Ovary (tissue), 3 donors: ENCODE measurements at regions not wholly inside any gene's neighbourhood (a gene's known extent, or its start where the extent isn't known, plus 50 kb on each side); places are given as distances from the start of the nearest gene placed in this dataset.

ENCODE experiments used
- CTCF ChIP-seq, 3 donors: fragments of 450-650 bp in 2 of 3; fragments of 200-600 bp in 1 of 3; IDR thresholded peaks; one replicate each; pipeline versions ENCODE4 v1.5.1 to v1.8.0; 2016 to 2022; ENCODE audit warnings: antibody characterized with exemption in 3 of 3, mild to moderate bottlenecking in 1 of 3
- EP300 ChIP-seq: sonication (generic); formaldehyde crosslinking; IDR thresholded peaks from one replicate; pipeline ENCODE4 v1.6.1; 2017; ENCODE audit warnings: antibody characterized with exemption
- donor health status: DM: no; HTN: no; CAD: no.

DNA sequence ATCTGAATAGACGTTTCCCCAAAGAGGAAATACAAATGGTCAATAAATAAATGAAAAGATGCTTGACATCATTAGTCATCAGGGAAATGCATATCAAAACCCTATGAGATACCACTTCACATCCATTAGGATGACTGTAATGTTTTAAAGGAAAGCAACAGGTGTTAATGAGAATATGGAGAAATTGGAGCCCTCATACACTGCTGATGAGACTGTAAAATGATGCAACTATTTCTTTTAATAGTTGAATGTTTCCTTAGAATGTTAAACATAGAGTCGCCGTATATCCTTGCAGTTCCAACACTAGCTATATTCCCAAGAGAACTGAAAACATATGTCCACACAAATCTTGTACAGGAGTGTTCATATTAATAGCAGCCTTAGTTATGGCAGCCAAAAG lies 133.2 kb downstream of the SLC38A4 start:
- no peak for TF ChIP-seq CTCF (IDR thresholded peaks at IDR 0.05)
- no peak for TF ChIP-seq EP300
